PC-3 (cell line): ENCODE measurements at regions not wholly inside any gene's neighbourhood (a gene's known extent, or its start where the extent isn't known, plus 50 kb on each side); places are given as distances from the start of the nearest gene placed in this dataset.

Experiments used
- CTCF ChIP-seq: fragments of 300-600 bp; sonication (generic); conservative IDR thresholded peaks from 2 replicates; pipeline ENCODE4 v1.5.1; 2017; ENCODE audit warnings: antibody characterized with exemption, low read depth, mild to moderate bottlenecking, low read length
- EZH2phosphoT487 ChIP-seq: fragments of 300-600 bp; sonication (generic); IDR thresholded peaks from 2 replicates; pipeline ENCODE4 v1.6.1; 2018; ENCODE audit warnings: mild to moderate bottlenecking, antibody characterized with exemption, low read length, borderline replicate concordance

GRCh38 chr16:27736431-27736830 is 186.5 kb downstream of the KATNIP start:
- TF ChIP-seq CTCF (no peak), EZH2phosphoT487 (no peak)
